Stomach (tissue), 8 donors: ENCODE measurements at regions not wholly inside any gene's neighbourhood (a gene's known extent, or its start where the extent isn't known, plus 50 kb on each side); places are given as distances from the start of the nearest gene placed in this dataset.
"Not testable (repeated sequence)": the region's sequence is repeated elsewhere in the genome, so short reads cannot be mapped to it uniquely, and the experiment has no call there.

Source experiments
- DNase-seq, 2 donors: peaks; one replicate each; pipeline versions ENCODE4 v3.0.0 to v3.0.0-alpha.2; 2013 to 2019
- H3K27ac ChIP-seq, 5 donors: fragments of 200-600 bp in 4 of 5; sonication (generic) in 4 of 5; one replicate each; pipeline ENCODE4 v1.5.1; 2013 to 2019; ENCODE audit warnings: mild to moderate bottlenecking in 1 of 5, moderate library complexity in 1 of 5
- H3K27me3 ChIP-seq, 3 donors: fragments of 200-600 bp; sonication (generic); one replicate each; pipeline ENCODE4 v1.5.1; 2017 to 2019; ENCODE audit warnings: mixed run types in 1 of 3
- H3K36me3 ChIP-seq, 4 donors: fragments of 200-600 bp; sonication (generic); 1 replicate in 3 of 4; 2 replicates in 1 of 4; pipeline ENCODE4 v1.5.1; 2016 to 2019
- H3K4me1 ChIP-seq, 4 donors: fragments of 200-600 bp; sonication (generic); one replicate each; pipeline ENCODE4 v1.5.1; 2016 to 2019
- H3K4me3 ChIP-seq, 4 donors: fragments of 200-600 bp; sonication (generic) in 3 of 4; one replicate each; pipeline ENCODE4 v1.5.1; 2016 to 2019; ENCODE audit warnings: mild to moderate bottlenecking in 1 of 4
- H3K9me3 ChIP-seq, 4 donors: fragments of 200-600 bp; sonication (generic); one replicate each; pipeline ENCODE4 v1.5.1; 2016 to 2019
- CTCF ChIP-seq, 7 experiments: fragments of 450-650 bp in 4 of 7; fragments of 200-600 bp in 3 of 7; sonication (generic) in 3 of 7; IDR thresholded peaks; one replicate each; pipeline ENCODE4 v1.5.1; 2016 to 2019; ENCODE audit warnings: antibody characterized with exemption in 7 of 7, control low read depth in 2 of 7, mild to moderate bottlenecking in 1 of 7
- EP300 ChIP-seq: sonication (generic); formaldehyde crosslinking; IDR thresholded peaks from one replicate; pipeline ENCODE4 v1.6.1; 2017; ENCODE audit warnings: antibody characterized with exemption
- POLR2A ChIP-seq, 4 donors: fragments of 450-650 bp; IDR thresholded peaks; one replicate each; pipeline ENCODE4 v1.6.1; 2016; ENCODE audit warnings: antibody characterized with exemption in 4 of 4, control low read depth in 2 of 4, mild to moderate bottlenecking in 1 of 4, moderate library complexity in 1 of 4
- POLR2AphosphoS5 ChIP-seq, 3 donors: sonication (generic); formaldehyde crosslinking; IDR thresholded peaks; one replicate each; pipeline ENCODE4 v1.6.1; 2016; ENCODE audit warnings: antibody characterized with exemption in 3 of 3
- WGBS, 5 donors: extraction: QIAGEN DNeasy Blood & Tissue Kit in 3 of 5; methylation state at CpG; one replicate each; pipeline versions ENCODE4 v1.1.5 to v1.1.7; 2013 to 2018; 5-methylcytosine and 5-hydroxymethylcytosine counted together
- intact Hi-C: fragments of 100-400 bp; cut with DNase I; formaldehyde crosslinking; loops from one replicate; pipeline ENCODE4 v1.15.1; 2023; ENCODE audit warnings: low total_unique reads
- donor health status: healthy with polysubstance abuse.
- donor health status: Bipolar disorder and iron deficiency.
- donor health status: healthy.

GRCh38 chr22:10934704-10935103 lies 4593.3 kb upstream of the OR11H1 start:
- intact Hi-C loops, result not testable (repeated sequence)
- WGBS, 5 donors, result 20 to 42% (median 30%) methylated on average over 3 of the region's 3 CpGs

GRCh38 chr22:10961043-10961860 lies 4566.7 kb upstream of the OR11H1 start:
- 69 to 76% (median 74%) methylated on average over 69 of the region's 69 CpGs for WGBS, 5 donors
- no peak for DNase-seq
- TF ChIP-seq POLR2AphosphoS5 (IDR thresholded peaks at IDR 0.05) (no peak), POLR2A (IDR thresholded peaks at IDR 0.05) (no peak), EP300 (no peak), CTCF (IDR thresholded peaks at IDR 0.05) (no peak)
- intact Hi-C loops, result no loop called here
- Histone ChIP-seq H3K27me3 (no peaks in the 10 kb centered on the region), H3K4me3 (no peak overlapping the region), H3K36me3 (no peaks in the 10 kb centered on the region), H3K9me3 (peaks cover 16 to 54% (median 46%) of the 10 kb centered on the region in 4 donors), H3K27ac (no peak overlapping the region), H3K4me1 (no peaks in the 10 kb centered on the region)

More at GRCh38 chr22:10934704-10935103, 4593.3 kb upstream of the OR11H1 start:
- not testable (repeated sequence) for H3K36me3 ChIP-seq, H3K4me1 ChIP-seq, H3K4me3 ChIP-seq, DNase-seq, H3K27me3 ChIP-seq, H3K27ac ChIP-seq
- peaks cover 6 to 61% (median 37%) of the 10 kb centered on the region in 4 donors for H3K9me3 ChIP-seq

- WGBS, 5 donors, result 75 to 80% (median 79%) methylated on average over 14 of the region's 14 CpGs
- H3K27me3 ChIP-seq, H3K4me3 ChIP-seq, H3K36me3 ChIP-seq, H3K4me1 ChIP-seq, intact Hi-C loops, H3K27ac ChIP-seq, DNase-seq: not testable (repeated sequence)
- H3K9me3 ChIP-seq, result peaks cover 16 to 54% (median 46%) of the 10 kb centered on the region in 4 donors
Observed at GRCh38 chr22:10961861-10962255, 4566.1 kb upstream of the OR11H1 start.
